NCI-H146 (cell line): ENCODE measurements at regions not wholly inside any gene's neighbourhood (a gene's known extent, or its start where the extent isn't known, plus 50 kb on each side); places are given as distances from the start of the nearest gene placed in this dataset.

Experiments used
- DNase-seq: peaks from one replicate; lab custom pipeline; 2025; lab: John Stamatoyannopoulos, UW

- no peak for DNase-seq
These were observed 262.7 kb downstream of the CHL1 start for GRCh38 chr3:459311-459670.

GRCh38 chr3:461006-461405 is 264.4 kb downstream of the CHL1 start:
- DNase-seq, result no peak

DNA sequence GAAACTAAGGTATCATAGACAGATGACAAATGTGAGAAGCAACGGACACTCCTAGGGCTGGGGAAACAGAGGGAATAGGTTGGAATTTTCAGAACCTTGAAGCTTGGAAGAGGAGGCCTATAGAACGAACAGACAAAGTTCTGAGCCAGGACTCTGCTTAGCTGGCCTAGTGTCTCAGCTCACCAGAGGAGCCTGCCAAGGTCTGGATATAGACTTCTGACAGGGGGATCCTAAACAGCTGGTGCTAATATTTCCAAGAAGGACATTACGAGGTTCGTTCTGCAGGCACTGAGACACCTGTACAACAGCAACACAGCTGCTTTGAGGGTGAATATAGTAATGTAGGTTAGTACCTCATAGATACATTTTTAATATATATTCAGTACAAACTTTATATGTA is 266.3 kb downstream of the CHL1 start:
- no peak for DNase-seq

DNA sequence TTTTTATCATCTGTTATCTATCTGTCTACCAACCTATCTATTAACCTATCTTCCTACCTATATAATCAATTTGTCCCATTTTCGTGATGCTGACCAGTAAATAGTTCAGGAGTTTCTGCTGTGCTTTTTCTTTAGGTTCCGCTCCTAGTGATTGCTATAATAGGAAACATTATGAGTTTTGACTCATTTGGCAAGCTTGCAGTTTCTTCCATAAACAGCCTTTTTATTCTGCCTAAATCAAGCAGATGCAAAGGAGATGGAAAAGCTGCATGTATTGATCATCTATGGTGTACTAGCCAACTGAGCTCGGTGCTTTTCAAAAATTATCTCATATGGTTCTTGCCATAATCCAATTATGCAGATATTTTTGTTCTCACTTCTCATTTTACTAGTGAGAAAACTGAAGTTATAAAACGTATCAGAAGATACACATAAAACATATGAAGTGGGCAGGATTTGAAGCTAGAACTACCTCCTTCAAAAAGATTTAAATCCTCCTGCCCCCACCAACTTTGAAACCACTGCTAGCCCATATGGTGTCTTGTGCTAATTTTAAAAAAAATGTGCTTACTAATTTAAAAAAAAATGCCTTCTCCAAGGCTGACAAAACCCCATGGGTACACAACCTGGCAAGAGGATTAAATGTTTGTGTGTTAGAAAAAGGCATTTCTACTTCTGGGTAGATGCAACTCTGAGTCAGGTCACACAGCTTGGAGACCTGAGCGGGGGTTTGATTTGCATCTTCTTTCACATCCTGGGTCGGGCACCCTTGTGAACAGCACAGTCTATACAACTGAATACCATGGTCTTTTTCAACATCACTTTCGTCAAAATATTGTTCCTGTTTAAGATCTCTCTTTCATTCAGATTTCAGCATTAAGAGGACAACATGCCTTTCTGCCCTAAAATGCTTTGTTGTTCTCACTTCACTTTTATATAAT is 267.0 kb downstream of the CHL1 start:
- DNase-seq, result no peak

DNA sequence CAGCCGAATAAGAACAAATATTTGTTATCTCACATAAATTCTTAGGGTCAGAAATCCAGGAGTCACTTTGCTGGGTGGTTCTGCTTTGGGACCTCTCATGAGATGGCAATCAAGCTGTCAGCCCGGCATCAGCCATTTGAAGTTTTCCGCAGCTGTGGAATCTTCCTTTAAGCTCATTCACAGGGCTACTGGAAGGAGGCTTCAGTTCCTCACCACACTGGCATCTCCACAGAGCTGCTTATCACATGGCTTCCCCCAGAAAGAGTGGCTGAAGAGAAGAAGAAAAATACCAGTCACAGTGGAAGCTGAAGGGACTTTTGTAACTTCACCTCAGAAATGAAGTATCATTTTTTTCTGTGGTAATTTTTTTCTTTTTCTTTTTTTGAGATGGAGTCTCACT is 267.7 kb downstream of the CHL1 start:
- no peak for DNase-seq

DNA sequence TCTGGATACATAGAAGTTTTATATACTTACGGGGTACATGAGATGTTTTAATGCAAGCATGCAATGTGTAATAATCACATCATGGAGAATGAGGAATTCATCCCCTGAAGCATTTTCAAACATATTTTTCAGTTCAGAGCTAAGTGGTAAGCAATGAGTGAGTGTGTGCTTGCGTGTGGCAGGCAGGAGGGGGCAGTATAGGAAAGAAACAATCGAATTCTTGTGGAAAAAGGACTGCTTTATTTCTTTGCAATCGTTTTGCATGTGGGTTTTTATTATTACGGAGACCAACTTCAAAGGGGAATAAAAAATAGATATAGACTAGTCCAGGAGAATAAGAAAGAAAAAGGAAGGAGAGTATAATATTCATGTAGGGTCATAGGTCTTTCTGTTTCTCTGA is 271.6 kb downstream of the CHL1 start:
- no peak for DNase-seq

DNA sequence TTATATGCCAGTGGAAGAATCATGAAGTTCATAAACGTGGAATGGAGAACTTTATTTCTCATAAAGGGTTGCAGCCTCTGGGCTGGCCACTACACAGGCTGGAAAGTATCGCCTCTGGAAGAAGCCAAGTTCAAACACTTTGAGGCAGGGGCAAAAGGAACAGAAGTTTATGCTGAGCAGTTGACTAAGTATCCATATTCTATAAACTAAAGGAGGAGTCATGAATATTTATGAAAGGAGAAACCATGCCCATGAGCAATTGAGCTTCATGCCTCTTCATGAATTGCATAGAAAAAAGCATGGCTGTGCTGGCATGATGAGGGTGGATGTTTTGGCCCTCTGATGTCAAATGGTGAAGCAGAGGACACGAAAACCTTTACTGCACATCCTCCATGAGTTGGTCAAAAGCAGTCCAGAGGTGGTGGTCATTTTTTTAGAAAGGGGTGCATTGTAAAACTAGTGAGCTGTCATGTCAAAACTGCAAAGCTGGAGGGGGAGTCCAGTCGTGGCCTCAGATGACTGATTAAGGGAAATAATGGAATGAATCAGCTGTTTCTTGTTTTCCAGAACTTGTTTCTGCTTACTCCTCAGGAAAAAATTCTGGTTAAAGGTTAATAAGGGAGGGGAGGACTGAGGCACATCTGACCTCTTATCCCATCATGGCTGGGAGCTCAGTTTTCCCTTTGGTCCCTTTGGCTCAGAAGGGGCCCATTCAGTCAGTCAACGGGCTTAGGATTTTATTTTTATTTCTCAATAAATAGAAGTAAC is 276.7 kb downstream of the CHL1 start:
- DNase-seq, result no peak

DNA sequence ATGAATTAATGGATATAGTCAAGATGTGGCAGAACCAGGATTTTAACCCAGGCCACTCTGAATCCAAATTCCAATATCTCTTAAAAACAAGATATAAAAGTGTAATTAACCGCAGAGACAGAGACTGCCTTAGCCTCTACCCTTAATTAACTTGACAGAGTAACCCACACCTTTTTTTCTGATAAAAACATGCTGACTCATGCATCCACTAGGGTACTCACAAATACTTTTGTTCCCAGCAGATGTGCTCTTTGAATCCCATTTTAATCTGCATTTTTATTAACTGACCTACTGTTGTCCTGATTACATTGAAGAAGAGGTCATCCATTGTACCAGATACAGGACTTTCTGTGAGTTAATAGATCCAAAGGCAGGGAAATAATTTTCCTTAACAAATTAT is 278.3 kb downstream of the CHL1 start:
- DNase-seq, result no peak

- no peak for DNase-seq
These were observed 283.5 kb downstream of the CHL1 start for GRCh38 chr3:480070-480469.

DNA sequence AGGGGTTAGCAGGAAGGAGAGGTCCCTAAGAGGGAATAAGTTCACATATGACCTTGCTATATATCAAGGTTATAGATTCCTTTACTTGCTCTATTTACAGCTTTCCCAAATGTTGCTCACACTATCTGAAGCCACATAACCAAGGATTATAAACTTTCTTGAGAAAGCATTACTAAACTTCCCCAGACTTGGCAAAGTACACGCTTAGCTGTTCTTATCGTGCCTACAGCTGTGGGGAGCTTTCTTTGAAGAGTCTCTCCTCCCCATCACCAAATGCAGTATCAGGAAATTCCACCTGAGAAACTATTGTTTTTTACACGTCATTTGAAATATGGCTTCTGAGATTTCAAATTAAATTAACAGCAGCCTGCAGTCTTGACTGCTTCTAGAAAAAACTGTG is 284.5 kb downstream of the CHL1 start:
- no peak for DNase-seq

- DNase-seq, result no peak
These were observed 285.1 kb downstream of the CHL1 start for GRCh38 chr3:481680-482079.

GRCh38 chr3:482479-482878 is 285.9 kb downstream of the CHL1 start:
- DNase-seq, result no peak

GRCh38 chr3:484341-484740 is 287.8 kb downstream of the CHL1 start:
- no peak for DNase-seq

GRCh38 chr3:487614-488013 is 291.1 kb downstream of the CHL1 start:
- no peak for DNase-seq

DNA sequence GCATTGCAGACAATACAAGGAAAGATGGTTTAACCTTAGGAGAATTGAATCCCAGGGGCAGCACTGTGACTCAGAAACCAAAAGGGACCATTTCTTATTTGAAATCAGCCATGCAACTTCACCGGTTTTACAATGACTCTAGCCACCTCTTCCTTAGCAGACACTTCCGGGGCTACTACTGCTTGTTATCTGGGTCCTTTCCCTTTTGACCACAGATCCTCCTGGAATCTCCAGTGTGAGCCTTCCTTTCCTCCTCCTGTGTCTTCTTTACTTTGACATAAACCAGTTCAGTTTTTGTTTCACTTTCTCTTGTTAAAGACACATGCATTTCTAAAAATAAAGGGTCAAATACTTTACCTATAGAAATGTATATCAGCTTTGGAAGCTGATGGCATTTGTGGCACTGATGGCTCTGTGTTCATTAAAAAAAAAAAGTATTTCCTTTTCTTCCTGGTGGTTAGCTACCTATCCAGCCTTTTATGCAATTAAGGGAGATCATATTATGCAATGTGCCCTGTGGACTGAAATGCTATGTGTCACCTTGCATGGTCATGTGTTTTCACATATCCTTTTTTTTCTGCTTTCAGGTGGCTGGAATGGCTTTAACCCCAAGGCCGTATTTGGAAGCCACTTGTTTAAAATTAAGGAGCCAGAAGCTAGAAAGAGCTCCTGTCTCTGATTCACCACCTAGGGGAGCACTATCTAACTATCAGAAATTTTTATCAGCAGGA is 296.2 kb downstream of the CHL1 start:
- no peak for DNase-seq

GRCh38 chr3:494190-494589 is 297.6 kb downstream of the CHL1 start:
- no peak for DNase-seq

DNA sequence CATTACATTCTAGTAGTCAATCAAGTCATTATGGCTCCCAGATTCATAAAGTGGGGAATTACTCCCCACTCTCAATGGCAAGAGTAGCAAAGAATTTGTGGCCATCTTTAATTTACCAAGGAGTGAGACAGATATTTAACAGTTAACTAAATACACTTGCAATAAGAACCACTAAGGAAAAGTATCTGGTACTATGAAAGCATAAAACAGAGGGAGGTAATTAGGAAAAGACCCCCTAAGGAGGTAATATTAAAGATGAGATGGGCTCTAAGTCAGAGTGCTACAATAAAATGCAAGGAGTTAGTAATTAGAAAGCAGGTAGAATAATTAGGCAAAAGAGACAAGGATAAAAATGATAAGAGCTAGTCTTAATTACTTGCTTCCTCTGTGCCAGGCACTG is 301.9 kb downstream of the CHL1 start:
- DNase-seq, result no peak

DNA sequence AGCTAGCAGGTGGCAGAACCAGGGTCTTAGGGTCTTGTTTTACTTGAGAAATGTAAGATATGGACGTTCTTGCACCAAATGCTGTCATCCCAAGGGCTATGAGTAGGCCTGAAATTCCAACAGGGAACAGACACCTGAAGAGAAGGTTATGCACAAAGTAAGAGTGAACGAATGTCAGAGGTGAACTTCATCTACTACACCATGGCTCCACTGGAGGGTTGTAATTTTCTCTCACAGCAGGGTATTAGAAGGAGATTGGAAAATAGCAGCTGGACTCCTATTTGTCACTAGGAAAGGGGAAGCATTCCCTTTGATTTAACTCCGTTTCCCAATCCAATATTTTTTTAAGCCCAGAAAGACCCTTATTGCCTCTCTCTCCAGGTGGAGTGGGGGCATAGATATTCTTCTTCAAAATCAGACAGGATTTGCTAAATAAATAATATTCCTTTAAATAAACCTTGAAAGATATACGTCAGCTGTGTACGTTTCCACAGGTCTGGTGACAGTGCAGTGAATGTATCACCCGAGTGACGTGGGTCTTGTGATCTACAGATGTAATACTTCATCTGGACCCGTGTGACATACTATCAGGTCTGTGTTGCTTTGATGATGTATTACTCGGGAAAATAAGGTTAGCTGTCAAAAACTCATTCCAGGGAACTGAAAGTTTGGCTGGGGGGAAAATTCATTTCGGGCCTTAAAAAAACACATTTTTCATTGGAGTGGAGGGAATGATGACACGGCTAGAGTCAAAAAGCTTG is 302.6 kb downstream of the CHL1 start:
- DNase-seq, result no peak

DNA sequence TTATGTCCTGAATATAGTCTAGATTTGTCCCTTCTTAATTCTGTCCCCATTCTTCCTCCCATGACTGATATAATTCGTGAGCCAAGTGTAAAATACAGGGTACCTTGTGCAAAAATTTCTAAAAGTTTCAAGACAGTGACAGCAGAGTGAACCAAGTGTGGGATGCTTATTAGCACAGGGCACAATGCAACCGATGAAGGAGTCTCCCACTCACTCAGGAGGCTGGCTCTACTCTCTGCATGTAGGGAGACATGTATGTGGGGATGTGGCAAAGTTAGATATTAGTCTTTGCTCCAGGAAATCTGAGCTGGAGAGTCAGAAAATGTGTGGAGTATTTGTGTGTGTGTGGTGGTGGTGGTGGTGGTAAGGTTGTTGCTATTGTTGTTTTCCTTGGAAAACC is 305.9 kb downstream of the CHL1 start:
- DNase-seq, result no peak

GRCh38 chr3:513301-513700 is 316.7 kb downstream of the CHL1 start:
- DNase-seq, result no peak

GRCh38 chr3:514192-514591 is 317.6 kb downstream of the CHL1 start:
- DNase-seq, result no peak

DNA sequence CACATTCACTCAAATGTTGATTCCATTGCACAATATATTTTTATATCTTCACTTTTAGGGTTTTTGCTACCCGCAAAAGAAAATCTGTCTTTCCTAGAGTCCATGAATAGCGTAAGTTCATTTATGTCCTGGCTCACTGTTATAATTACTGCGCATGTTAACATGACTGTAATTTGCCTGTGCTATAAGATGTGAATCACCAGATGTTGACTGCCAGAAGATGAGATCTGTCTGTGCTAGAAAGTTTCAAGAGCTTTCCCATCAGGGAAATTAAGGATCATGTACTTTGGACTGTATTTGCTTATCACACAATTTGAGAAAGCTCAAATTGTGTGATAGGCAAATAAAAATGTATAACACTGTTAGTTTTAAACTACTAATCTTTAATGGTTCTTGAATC is 322.5 kb downstream of the CHL1 start:
- DNase-seq, result no peak
